ENCODE measurements at regions not wholly inside any gene's neighbourhood (a gene's known extent, or its start where the extent isn't known, plus 50 kb on each side); places are given as distances from the start of the nearest gene placed in this dataset.

DNA sequence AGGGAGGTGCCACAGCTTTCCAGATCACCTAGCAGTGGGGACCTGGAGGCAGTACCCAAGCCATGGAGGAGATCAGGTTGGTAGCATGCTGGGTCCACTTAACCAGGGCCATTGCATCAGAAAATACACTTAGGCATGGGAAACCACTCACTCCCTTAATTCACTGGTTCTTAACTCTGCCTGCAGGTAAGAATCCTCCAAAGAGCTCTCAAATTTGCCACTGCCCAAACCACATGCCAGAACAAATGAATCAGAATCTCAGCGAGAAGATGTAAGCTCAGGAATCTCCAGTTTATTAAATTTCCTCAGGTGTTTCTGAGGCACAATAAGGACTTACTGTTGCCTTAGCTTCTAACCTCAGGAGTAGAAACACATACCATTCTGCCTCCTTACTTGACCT, 327.7 kb upstream of the RASGEF1B start:
- Histone ChIP-seq H3K27ac (ENCODE audit: low read length) (no peak overlapping the region), H3K9me3 (ENCODE audit: control insufficient read depth, insufficient read depth, low read depth, low read length) (no peaks in the 10 kb centered on the region), H3K4me1 (ENCODE audit: control insufficient read depth, insufficient read depth, low read length) (no peaks in the 10 kb centered on the region), H3K27me3 (ENCODE audit: control insufficient read depth, insufficient read depth, low read length) (no peaks in the 10 kb centered on the region), H3K36me3 (ENCODE audit: control insufficient read depth, insufficient read depth, low read length) (no peaks in the 10 kb centered on the region), H3K4me3 (ENCODE audit: low read depth in 2 of 2, low read length in 2 of 2) (no peak overlapping the region)
- intact Hi-C loops (cut with micrococcal nuclease; ENCODE audit: unreplicated experiment), result no loop called here
- POLR2A ChIA-PET, result no interaction called here
- DNase-seq (ENCODE audit: low read depth, low spot score) (no peak), ATAC-seq (no peak)
- CTCF ChIA-PET, result no interaction called here
- in situ Hi-C loops (cut with HindIII; ENCODE audit: low pct_unique_long_range_greater_than_20kb, low sequenced_read_pairs), result no loop called here
- TF ChIP-seq TCF7L2 (IDR thresholded peaks at IDR 0.05; ENCODE audit: low read depth, low read length) (no peak), POLR2AphosphoS5 (IDR thresholded peaks at IDR 0.05; ENCODE audit: low read depth, low read length) (no peak), SIN3A (IDR thresholded peaks at IDR 0.05; ENCODE audit: borderline replicate concordance, insufficient read depth, low read depth, low read length) (no peak)
- TF ChIP-seq, protein P1, sequence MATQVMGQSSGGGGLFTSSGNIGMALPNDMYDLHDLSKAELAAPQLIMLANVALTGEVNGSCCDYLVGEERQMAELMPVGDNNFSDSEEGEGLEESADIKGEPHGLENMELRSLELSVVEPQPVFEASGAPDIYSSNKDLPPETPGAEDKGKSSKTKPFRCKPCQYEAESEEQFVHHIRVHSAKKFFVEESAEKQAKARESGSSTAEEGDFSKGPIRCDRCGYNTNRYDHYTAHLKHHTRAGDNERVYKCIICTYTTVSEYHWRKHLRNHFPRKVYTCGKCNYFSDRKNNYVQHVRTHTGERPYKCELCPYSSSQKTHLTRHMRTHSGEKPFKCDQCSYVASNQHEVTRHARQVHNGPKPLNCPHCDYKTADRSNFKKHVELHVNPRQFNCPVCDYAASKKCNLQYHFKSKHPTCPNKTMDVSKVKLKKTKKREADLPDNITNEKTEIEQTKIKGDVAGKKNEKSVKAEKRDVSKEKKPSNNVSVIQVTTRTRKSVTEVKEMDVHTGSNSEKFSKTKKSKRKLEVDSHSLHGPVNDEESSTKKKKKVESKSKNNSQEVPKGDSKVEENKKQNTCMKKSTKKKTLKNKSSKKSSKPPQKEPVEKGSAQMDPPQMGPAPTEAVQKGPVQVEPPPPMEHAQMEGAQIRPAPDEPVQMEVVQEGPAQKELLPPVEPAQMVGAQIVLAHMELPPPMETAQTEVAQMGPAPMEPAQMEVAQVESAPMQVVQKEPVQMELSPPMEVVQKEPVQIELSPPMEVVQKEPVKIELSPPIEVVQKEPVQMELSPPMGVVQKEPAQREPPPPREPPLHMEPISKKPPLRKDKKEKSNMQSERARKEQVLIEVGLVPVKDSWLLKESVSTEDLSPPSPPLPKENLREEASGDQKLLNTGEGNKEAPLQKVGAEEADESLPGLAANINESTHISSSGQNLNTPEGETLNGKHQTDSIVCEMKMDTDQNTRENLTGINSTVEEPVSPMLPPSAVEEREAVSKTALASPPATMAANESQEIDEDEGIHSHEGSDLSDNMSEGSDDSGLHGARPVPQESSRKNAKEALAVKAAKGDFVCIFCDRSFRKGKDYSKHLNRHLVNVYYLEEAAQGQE (IDR thresholded peaks at IDR 0.05; ENCODE audit: insufficient read depth in 1 of 2, low read depth in 2 of 2, low read length in 1 of 2), result no peak
- TF ChIP-seq, protein P2, sequence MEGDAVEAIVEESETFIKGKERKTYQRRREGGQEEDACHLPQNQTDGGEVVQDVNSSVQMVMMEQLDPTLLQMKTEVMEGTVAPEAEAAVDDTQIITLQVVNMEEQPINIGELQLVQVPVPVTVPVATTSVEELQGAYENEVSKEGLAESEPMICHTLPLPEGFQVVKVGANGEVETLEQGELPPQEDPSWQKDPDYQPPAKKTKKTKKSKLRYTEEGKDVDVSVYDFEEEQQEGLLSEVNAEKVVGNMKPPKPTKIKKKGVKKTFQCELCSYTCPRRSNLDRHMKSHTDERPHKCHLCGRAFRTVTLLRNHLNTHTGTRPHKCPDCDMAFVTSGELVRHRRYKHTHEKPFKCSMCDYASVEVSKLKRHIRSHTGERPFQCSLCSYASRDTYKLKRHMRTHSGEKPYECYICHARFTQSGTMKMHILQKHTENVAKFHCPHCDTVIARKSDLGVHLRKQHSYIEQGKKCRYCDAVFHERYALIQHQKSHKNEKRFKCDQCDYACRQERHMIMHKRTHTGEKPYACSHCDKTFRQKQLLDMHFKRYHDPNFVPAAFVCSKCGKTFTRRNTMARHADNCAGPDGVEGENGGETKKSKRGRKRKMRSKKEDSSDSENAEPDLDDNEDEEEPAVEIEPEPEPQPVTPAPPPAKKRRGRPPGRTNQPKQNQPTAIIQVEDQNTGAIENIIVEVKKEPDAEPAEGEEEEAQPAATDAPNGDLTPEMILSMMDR (IDR thresholded peaks at IDR 0.05), result no peak
- BruUV-seq (replicated peaks), result no TSS peak

DNA sequence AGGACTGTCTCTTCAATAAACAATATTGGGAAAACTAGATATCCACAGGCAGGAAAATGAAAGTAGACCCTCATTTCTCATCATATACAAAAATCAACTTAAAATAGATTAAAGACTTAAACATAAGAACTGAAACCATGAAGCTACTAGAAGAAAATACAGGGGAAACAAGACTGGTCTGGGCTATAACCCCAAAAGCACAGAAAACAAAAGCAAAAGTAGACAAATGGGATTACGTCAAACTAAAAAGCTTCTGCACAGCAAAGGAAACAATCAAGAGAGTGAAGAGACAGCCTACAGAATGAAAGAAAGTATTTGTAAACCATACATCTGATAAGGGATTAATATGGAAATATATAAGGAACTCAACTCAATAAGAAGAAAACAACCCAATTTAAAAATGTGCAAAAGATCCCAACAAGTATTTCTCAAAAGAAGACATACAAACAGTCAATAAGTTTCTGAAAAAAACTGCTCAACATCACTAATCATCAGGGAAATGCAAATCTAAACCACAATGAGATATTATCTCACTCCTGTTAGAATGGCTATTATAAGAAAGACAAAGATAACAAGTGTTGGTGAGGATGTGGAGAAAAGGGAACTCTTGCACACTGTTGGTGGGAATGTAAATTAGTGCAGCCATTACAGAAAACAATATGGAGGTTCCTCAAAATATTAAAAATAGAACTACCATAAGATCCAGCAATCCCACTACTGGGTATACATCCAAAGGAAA, 325.3 kb upstream of the RASGEF1B start:
- intact Hi-C loops (cut with micrococcal nuclease; ENCODE audit: unreplicated experiment) (no loop called here), in situ Hi-C loops (cut with HindIII; ENCODE audit: low pct_unique_long_range_greater_than_20kb, low sequenced_read_pairs) (no loop called here)
- no peak for DNase-seq (ENCODE audit: low read depth, low spot score)
- H3K4me1 ChIP-seq (ENCODE audit: control insufficient read depth, insufficient read depth, low read length), result no peaks in the 10 kb centered on the region
- ChIA-PET POLR2A (no interaction called here), CTCF (no interaction called here)
- no peaks in the 10 kb centered on the region for H3K36me3 ChIP-seq (ENCODE audit: control insufficient read depth, insufficient read depth, low read length)
- H3K27ac ChIP-seq (ENCODE audit: low read length), result no peak overlapping the region
- H3K9me3 ChIP-seq (ENCODE audit: control insufficient read depth, insufficient read depth, low read depth, low read length), result no peaks in the 10 kb centered on the region
- H3K27me3 ChIP-seq (ENCODE audit: control insufficient read depth, insufficient read depth, low read length), result no peaks in the 10 kb centered on the region
- TF ChIP-seq, protein P2 (IDR thresholded peaks at IDR 0.05), result no peak
- TF ChIP-seq TCF7L2 (IDR thresholded peaks at IDR 0.05; ENCODE audit: low read depth, low read length), result no peak
- no peak for TF ChIP-seq POLR2AphosphoS5 (IDR thresholded peaks at IDR 0.05; ENCODE audit: low read depth, low read length)
- TF ChIP-seq, protein P1 (IDR thresholded peaks at IDR 0.05; ENCODE audit: insufficient read depth in 1 of 2, low read depth in 2 of 2, low read length in 1 of 2), result no peak
- no peak for TF ChIP-seq SIN3A (IDR thresholded peaks at IDR 0.05; ENCODE audit: borderline replicate concordance, insufficient read depth, low read depth, low read length)
- no TSS peak for BruUV-seq (replicated peaks)
- ATAC-seq, result no peak
- H3K4me3 ChIP-seq (ENCODE audit: low read depth in 2 of 2, low read length in 2 of 2), result no peak overlapping the region

Data from Panc1 (cell line).